Upper lobe of right lung (tissue), 1 donor: ENCODE measurements at regions not wholly inside any gene's neighbourhood (a gene's known extent, or its start where the extent isn't known, plus 50 kb on each side); places are given as distances from the start of the nearest gene placed in this dataset.
A peak's percentile ranks its signal among the peaks of the same experiment; 100 is the strongest.

Experiments
- ATAC-seq: fragments of 200-7000 bp; cut with Tn5 transposase; one replicate; pipeline ENCODE4 v1.9.1; 2020; ENCODE audit warnings: mild to moderate bottlenecking, moderate library complexity
- DNase-seq: peaks from one replicate; pipeline ENCODE4 v3.0.0-alpha.2; 2020
- H3K27ac ChIP-seq: fragments of 200-600 bp; one replicate; pipeline ENCODE4 v1.8.0; 2022
- H3K27me3 ChIP-seq: fragments of 200-600 bp; one replicate; pipeline ENCODE4 v1.8.0; 2022; ENCODE audit warnings: mild to moderate bottlenecking
- H3K36me3 ChIP-seq: fragments of 200-600 bp; one replicate; pipeline ENCODE4 v1.8.0; 2022
- H3K4me1 ChIP-seq: fragments of 200-600 bp; one replicate; pipeline ENCODE4 v1.8.0; 2022
- H3K4me3 ChIP-seq: fragments of 200-600 bp; one replicate; pipeline ENCODE4 v1.8.0; 2022; ENCODE audit warnings: mild to moderate bottlenecking
- H3K9me3 ChIP-seq: fragments of 200-600 bp; one replicate; pipeline ENCODE4 v1.8.0; 2022
- CTCF ChIP-seq: fragments of 200-600 bp; IDR thresholded peaks from one replicate; pipeline ENCODE4 v1.8.0; 2022; ENCODE audit warnings: antibody characterized with exemption
- intact Hi-C: fragments of 100-400 bp; cut with DNase I; formaldehyde crosslinking; loops from one replicate; pipeline ENCODE4 v1.11.0; 2022
- donor health status: DM: no; HTN: yes; CAD: no; lungs with severe emphysema.

- intact Hi-C loops, result no loop called here
These were observed 125.0 kb downstream of the GMNC start for GRCh38 chr3:190737446-190737845.

DNA sequence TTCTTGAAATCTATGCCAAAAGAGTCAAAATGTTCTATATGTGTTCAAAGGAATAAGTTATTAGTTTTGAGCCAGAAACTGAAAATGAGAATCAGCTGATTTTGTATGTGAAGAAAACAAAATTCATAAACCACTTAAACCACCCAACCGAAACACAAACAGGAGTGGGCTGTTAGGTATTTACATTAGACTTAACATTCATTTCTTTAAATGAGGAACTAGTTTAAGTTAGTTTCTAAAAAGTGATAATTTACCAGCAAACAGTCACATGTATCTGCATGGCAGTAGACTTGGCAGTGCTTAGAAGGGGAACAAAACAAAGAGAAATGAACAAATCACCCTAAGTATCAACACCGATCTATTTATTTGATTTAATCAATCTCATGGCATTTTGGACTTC is 128.0 kb downstream of the GMNC start:
- Histone ChIP-seq H3K4me1 (no peaks in the 10 kb centered on the region), H3K4me3 (no peak overlapping the region), H3K27me3 (no peaks in the 10 kb centered on the region), H3K9me3 (no peaks in the 10 kb centered on the region), H3K36me3 (no peaks in the 10 kb centered on the region), H3K27ac (no peak overlapping the region)
- DNase-seq, result no peak
- ATAC-seq, result no peak
- intact Hi-C loops, result no loop called here
- no peak for TF ChIP-seq CTCF

More at GRCh38 chr3:190737446-190737845, 125.0 kb downstream of the GMNC start:
- Histone ChIP-seq H3K27ac (no peak overlapping the region), H3K4me1 (no peaks in the 10 kb centered on the region), H3K9me3 (no peaks in the 10 kb centered on the region), H3K27me3 (no peaks in the 10 kb centered on the region), H3K4me3 (no peak overlapping the region), H3K36me3 (no peaks in the 10 kb centered on the region)
- ATAC-seq (no peak), DNase-seq (no peak)
- no peak for TF ChIP-seq CTCF

GRCh38 chr3:190733591-190734146 is 128.8 kb downstream of the GMNC start:
- Histone ChIP-seq H3K9me3 (no peaks in the 10 kb centered on the region), H3K36me3 (no peaks in the 10 kb centered on the region), H3K27ac (no peak overlapping the region), H3K4me1 (no peaks in the 10 kb centered on the region), H3K4me3 (no peak overlapping the region), H3K27me3 (no peaks in the 10 kb centered on the region)
- DNase-seq (no peak), ATAC-seq (no peak)
- no peak for TF ChIP-seq CTCF
- intact Hi-C loops, result no loop called here

DNA sequence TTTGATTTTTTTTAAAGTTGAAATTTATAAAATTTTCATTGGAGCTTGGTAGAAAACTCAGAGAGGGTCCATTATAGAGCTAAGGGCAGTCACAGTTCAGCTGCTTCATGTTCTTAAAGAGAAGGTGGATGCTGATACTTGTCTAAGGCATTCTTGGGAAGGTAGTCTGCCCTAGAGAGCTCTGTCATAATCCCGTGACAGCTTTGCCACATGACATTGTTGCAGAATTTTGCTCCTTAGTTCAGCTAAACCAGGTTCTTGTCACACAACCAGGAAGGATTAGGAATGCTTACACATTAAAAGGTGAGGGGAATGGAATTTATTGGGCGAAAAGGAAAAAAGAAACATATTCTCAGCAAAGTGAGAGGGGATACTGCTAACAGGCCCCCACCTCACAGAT is 130.9 kb downstream of the GMNC start:
- intact Hi-C loops, result no loop called here
- no peaks in the 10 kb centered on the region for H3K27me3 ChIP-seq
- TF ChIP-seq CTCF, result no peak
- H3K4me1 ChIP-seq, result no peaks in the 10 kb centered on the region
- H3K27ac ChIP-seq, result no peak overlapping the region
- no peaks in the 10 kb centered on the region for H3K9me3 ChIP-seq
- H3K4me3 ChIP-seq, result no peak overlapping the region
- no peak for DNase-seq
- no peak for ATAC-seq
- no peaks in the 10 kb centered on the region for H3K36me3 ChIP-seq

- no peak overlapping the region for H3K27ac ChIP-seq
- H3K4me3 ChIP-seq, result no peak overlapping the region
- no peaks in the 10 kb centered on the region for H3K4me1 ChIP-seq
- intact Hi-C loops, result no loop called here
- no peak for TF ChIP-seq CTCF
- H3K27me3 ChIP-seq, result no peaks in the 10 kb centered on the region
- DNase-seq, result no peak
- no peaks in the 10 kb centered on the region for H3K36me3 ChIP-seq
- no peaks in the 10 kb centered on the region for H3K9me3 ChIP-seq
- ATAC-seq, result peak; percentile 86
These were observed 133.8 kb downstream of the GMNC start for GRCh38 chr3:190728574-190729246.
